ENCODE measurements at regions not wholly inside any gene's neighbourhood (a gene's known extent, or its start where the extent isn't known, plus 50 kb on each side); places are given as distances from the start of the nearest gene placed in this dataset.

DNA sequence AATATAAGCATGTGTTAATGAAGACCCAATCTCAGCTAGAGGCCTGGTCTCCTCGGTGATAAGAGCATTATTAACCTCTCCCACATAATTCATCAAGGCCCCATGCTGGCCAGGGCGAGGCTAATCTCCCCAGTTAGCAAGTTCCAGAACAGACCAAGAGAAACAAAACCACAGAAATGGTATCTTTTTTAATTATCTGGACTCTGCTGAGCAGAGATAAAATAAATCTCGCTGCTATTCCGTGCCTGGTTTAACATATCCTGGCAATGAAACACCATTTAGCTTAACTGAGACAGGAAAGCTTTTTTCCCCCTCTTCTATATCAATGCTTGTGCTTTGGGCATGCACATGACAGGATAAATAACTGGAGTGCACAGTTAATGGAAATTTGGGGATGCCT is 72.5 kb upstream of the ARHGEF3 start:
- intact Hi-C loops (cut with micrococcal nuclease), result no loop called here
- TF ChIP-seq, protein P1, sequence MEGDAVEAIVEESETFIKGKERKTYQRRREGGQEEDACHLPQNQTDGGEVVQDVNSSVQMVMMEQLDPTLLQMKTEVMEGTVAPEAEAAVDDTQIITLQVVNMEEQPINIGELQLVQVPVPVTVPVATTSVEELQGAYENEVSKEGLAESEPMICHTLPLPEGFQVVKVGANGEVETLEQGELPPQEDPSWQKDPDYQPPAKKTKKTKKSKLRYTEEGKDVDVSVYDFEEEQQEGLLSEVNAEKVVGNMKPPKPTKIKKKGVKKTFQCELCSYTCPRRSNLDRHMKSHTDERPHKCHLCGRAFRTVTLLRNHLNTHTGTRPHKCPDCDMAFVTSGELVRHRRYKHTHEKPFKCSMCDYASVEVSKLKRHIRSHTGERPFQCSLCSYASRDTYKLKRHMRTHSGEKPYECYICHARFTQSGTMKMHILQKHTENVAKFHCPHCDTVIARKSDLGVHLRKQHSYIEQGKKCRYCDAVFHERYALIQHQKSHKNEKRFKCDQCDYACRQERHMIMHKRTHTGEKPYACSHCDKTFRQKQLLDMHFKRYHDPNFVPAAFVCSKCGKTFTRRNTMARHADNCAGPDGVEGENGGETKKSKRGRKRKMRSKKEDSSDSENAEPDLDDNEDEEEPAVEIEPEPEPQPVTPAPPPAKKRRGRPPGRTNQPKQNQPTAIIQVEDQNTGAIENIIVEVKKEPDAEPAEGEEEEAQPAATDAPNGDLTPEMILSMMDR (IDR thresholded peaks at IDR 0.05), result no peak
- Mint-ChIP-seq H3K27me3 (no peaks in the 10 kb centered on the region), H3K4me1 (ENCODE audit: low read depth) (peaks cover 75% of the 10 kb centered on the region), H3K9me3 (peaks cover 2% of the 10 kb centered on the region), H3K36me3 (ENCODE audit: low read depth) (peaks cover 18% of the 10 kb centered on the region), H3K4me3 (no peak overlapping the region), H3K27ac (no peak overlapping the region)
- DNase-seq (no peak), ATAC-seq (no peak)
- ChIA-PET POLR2A (interaction anchor here (0.7 to 3.1 kb wide), 6 partner anchors 10 to 165 kb away, joined by 3 to 11 read pairs (median 4); partner anchors contain the start of gene ARHGEF3), CTCF (interaction anchor here (1.1 to 1.8 kb wide), 3 partner anchors 75 to 171 kb away, joined by 4 to 7 read pairs (median 6); no protein-coding TSS in a partner anchor)

DNA sequence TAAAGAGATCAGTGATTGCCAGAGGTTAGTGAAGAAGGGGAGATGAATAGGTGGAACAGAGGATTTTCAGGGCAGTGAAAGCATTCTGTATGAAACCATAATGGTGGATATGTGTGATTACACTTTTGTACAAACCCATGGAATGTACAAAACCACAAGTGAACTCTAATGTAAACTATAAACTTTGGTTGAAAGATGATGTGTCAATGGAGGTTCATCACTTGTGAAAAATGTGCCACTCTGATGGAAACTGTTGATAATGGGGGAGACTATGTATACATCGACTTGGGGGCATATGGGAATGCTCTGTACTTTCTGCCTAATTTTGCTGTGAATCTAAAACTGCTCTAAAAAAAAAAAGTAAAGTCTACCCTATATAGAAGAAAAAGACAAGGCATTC is 68.7 kb upstream of the ARHGEF3 start:
- H3K4me3 Mint-ChIP-seq, result no peak overlapping the region
- peak overlapping the region; percentile 4 for H3K27ac Mint-ChIP-seq
- H3K27me3 Mint-ChIP-seq, result no peaks in the 10 kb centered on the region
- POLR2A ChIA-PET, result no interaction called here
- peak; percentile 23 for ATAC-seq
- CTCF ChIA-PET, result interaction anchor here (0.8 to 1.8 kb wide), 2 partner anchors 70 to 118 kb away, joined by 3 to 4 read pairs; no protein-coding TSS in a partner anchor
- peaks cover 70% of the 10 kb centered on the region for H3K4me1 Mint-ChIP-seq (ENCODE audit: low read depth)
- peaks cover 7% of the 10 kb centered on the region for H3K36me3 Mint-ChIP-seq (ENCODE audit: low read depth)
- H3K9me3 Mint-ChIP-seq, result peaks cover 2% of the 10 kb centered on the region
- TF ChIP-seq, protein P1 (IDR thresholded peaks at IDR 0.05), result no peak
- DNase-seq, result no peak
- intact Hi-C loops (cut with micrococcal nuclease), result no loop called here

- no peak for DNase-seq
- ATAC-seq, result peak; percentile 84
- peak overlapping the region; percentile 49 for H3K4me3 Mint-ChIP-seq
- peaks cover 4% of the 10 kb centered on the region for H3K9me3 Mint-ChIP-seq
- no peaks in the 10 kb centered on the region for H3K27me3 Mint-ChIP-seq
- CTCF ChIA-PET, result interaction anchor here (0.8 to 2.0 kb wide), 6 partner anchors 9 to 120 kb away, joined by 3 to 10 read pairs (median 4); no protein-coding TSS in a partner anchor
- TF ChIP-seq, protein P1 (IDR thresholded peaks at IDR 0.05), result no peak
- intact Hi-C loops (cut with micrococcal nuclease), result no loop called here
- peaks cover 9% of the 10 kb centered on the region for H3K36me3 Mint-ChIP-seq (ENCODE audit: low read depth)
- POLR2A ChIA-PET, result interaction anchor here (0.6 to 1.9 kb wide), 8 partner anchors 9 to 86 kb away, joined by 3 to 10 read pairs (median 4); partner anchors contain the start of gene ARHGEF3
- peaks cover 70% of the 10 kb centered on the region for H3K4me1 Mint-ChIP-seq (ENCODE audit: low read depth)
- peak overlapping the region; percentile 76 for H3K27ac Mint-ChIP-seq
Observed at GRCh38 chr3:56869157-56869889, 67.6 kb upstream of the ARHGEF3 start.

DNA sequence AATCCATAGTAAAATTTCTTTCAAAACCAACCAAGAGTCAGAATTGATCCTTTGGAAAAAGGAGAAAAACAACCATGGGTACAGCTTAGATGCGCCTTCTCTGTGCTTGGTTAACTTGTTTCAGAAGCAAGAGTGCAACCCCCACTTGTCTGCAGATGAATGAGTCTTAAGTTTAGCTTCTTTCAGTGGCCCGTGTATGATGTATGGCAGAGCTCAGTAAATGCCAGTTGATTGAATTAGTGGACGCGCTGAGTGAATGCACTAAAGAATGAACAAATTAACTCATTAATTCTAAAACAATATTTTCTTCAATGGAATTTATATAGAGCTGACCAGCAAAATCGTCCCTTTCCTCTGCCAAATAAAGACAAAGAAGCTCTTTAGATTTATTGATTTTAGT is 67.0 kb upstream of the ARHGEF3 start:
- ChIA-PET CTCF (interaction anchor here (0.8 to 2.0 kb wide), 5 partner anchors 9 to 121 kb away, joined by 3 to 10 read pairs (median 4); no protein-coding TSS in a partner anchor), POLR2A (interaction anchor here (0.9 to 1.9 kb wide), 6 partner anchors 9 to 86 kb away, joined by 3 to 10 read pairs (median 4); partner anchors contain the start of gene ARHGEF3)
- Mint-ChIP-seq H3K4me3 (no peak overlapping the region), H3K27ac (no peak overlapping the region), H3K4me1 (ENCODE audit: low read depth) (peaks cover 70% of the 10 kb centered on the region), H3K9me3 (peaks cover 7% of the 10 kb centered on the region), H3K36me3 (ENCODE audit: low read depth) (peaks cover 13% of the 10 kb centered on the region), H3K27me3 (no peaks in the 10 kb centered on the region)
- no peak for ATAC-seq
- TF ChIP-seq, protein P1 (IDR thresholded peaks at IDR 0.05), result no peak
- no peak for DNase-seq
- intact Hi-C loops (cut with micrococcal nuclease), result no loop called here

- Mint-ChIP-seq H3K9me3 (peaks cover 4% of the 10 kb centered on the region), H3K27me3 (no peaks in the 10 kb centered on the region), H3K4me3 (no peak overlapping the region), H3K27ac (no peak overlapping the region), H3K4me1 (ENCODE audit: low read depth) (peaks cover 74% of the 10 kb centered on the region), H3K36me3 (ENCODE audit: low read depth) (peaks cover 12% of the 10 kb centered on the region)
- ATAC-seq, result no peak
- DNase-seq, result no peak
- ChIA-PET POLR2A (interaction anchor here (1.9 kb wide), 1 partner anchor 10 kb away, joined by 10 read pairs; no protein-coding TSS in a partner anchor), CTCF (interaction anchor here (1.2 kb wide), 1 partner anchor 9 kb away, joined by 3 read pairs; no protein-coding TSS in a partner anchor)
- TF ChIP-seq, protein P1 (IDR thresholded peaks at IDR 0.05), result no peak
- intact Hi-C loops (cut with micrococcal nuclease), result no loop called here
Observed at GRCh38 chr3:56867671-56868070, 65.9 kb upstream of the ARHGEF3 start.
